BLaER1 treated with 17β-estradiol and CSF1 and Interleukin-3, amounts not matched to agents 10 nM and 100 nM (cell line): ENCODE measurements at regions not wholly inside any gene's neighbourhood (a gene's known extent, or its start where the extent isn't known, plus 50 kb on each side); places are given as distances from the start of the nearest gene placed in this dataset.

Source experiments
- H3K27ac ChIP-seq, 11 experiments: shearing (Covaris generic); formaldehyde crosslinking; 2 replicates each; pipeline ENCODE4 v1.8.1; 2022
- H3K27me3 ChIP-seq, 11 experiments: shearing (Covaris generic); formaldehyde crosslinking; 2 replicates each; pipeline ENCODE4 v1.8.1; 2022
- H3K36me3 ChIP-seq, 11 experiments: shearing (Covaris generic); formaldehyde crosslinking; 2 replicates each; pipeline ENCODE4 v1.8.1; 2022
- H3K4me1 ChIP-seq, 10 experiments: shearing (Covaris generic); formaldehyde crosslinking; 2 replicates each; pipeline ENCODE4 v1.8.1; 2022
- H3K4me2 ChIP-seq, 11 experiments: shearing (Covaris generic); formaldehyde crosslinking; 2 replicates each; pipeline ENCODE4 v1.8.1; 2022
- H3K4me3 ChIP-seq, 10 experiments: shearing (Covaris generic); formaldehyde crosslinking; 2 replicates each; pipeline ENCODE4 v1.8.1; 2022
- H3K9ac ChIP-seq, 11 experiments: shearing (Covaris generic); formaldehyde crosslinking; 2 replicates each; pipeline ENCODE4 v1.8.1; 2022
- H3K9me3 ChIP-seq, 11 experiments: shearing (Covaris generic); formaldehyde crosslinking; replicated peaks in 1 of 11; 2 replicates each; pipeline ENCODE4 v1.8.1; 2022
- H4K20me1 ChIP-seq, 11 experiments: shearing (Covaris generic); formaldehyde crosslinking; 2 replicates each; pipeline ENCODE4 v1.8.1; 2022
- Cebpa-rat ChIP-seq, 11 experiments: shearing (Covaris generic); IDR thresholded peaks; 2 replicates each; pipeline ENCODE4 v1.8.1; 2022

DNA sequence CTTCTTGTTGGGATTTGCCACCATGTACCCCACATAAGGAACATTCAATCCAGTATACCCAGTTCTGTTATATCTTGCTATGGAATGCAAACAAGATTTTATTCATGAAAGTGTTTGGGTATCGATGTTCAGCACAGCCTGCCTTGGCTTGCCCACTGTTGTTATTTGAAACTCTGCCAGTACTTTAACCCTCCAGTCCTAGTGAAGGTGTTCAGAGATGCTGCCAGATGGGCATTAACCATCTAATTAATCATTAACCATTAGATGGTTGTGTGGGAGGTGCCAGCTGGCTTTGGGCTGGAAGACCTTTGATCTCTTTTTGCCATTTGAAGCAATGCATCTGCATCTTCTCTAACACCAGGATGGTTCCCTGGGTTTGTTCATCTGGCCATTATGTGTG is 363.0 kb downstream of the SH2D4B start:
- H3K27me3 ChIP-seq = no peaks in the 10 kb centered on the region
- TF ChIP-seq Cebpa-rat (IDR thresholded peaks at IDR 0.05) = no peak
- no peak overlapping the region for H3K4me3 ChIP-seq
- H3K9me3 ChIP-seq = no peaks in the 10 kb centered on the region
- H3K9ac ChIP-seq = no peak overlapping the region
- H3K36me3 ChIP-seq = no peaks in the 10 kb centered on the region
- no peak overlapping the region for H3K4me2 ChIP-seq
- H3K27ac ChIP-seq = no peak overlapping the region
- H3K4me1 ChIP-seq = no peaks in the 10 kb centered on the region
- H4K20me1 ChIP-seq = no peaks in the 10 kb centered on the region

DNA sequence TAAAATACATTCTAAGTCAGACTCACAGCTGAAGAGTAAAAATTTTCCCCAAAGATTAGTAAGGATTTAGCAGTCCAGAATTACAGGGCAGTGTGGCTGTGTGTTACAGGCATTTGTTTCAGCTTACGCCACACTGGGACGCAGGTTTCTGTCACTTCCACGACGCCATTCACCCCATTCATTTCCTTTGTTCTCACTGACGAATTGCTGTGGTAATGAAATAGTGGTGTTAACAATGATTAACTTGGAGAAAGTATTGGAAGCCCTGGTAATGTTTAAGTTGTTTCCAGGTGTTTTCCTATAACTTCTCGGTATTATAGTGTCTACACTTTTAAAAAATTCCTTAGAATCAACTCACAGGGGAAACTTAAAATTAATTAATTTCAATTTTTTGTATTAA is 370.9 kb downstream of the SH2D4B start:
- Histone ChIP-seq H3K36me3 (no peaks in the 10 kb centered on the region), H3K27me3 (no peaks in the 10 kb centered on the region), H3K4me3 (no peak overlapping the region), H3K4me2 (no peak overlapping the region), H4K20me1 (no peaks in the 10 kb centered on the region), H3K9ac (no peak overlapping the region), H3K9me3 (no peaks in the 10 kb centered on the region), H3K27ac (no peak overlapping the region), H3K4me1 (no peaks in the 10 kb centered on the region)
- TF ChIP-seq Cebpa-rat (IDR thresholded peaks at IDR 0.05) = no peak

DNA sequence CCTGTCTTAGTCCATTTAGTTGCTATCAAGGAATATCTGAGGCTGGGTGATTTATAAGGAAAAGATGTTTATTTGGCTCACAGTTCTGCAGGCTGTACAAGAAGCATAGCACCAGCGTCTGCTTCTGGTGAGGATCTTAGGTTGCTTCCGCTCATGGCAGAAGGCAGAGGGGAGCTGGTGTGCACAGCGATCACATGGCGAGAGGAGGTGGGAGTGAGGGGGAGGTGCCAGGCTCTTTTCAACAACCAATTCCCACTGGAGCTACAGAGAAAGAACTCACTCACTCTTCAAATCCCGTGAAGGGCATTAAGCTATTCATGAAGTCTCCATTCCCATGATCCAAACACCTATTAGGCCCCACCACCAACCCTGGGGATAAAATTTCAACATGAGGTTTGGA is 371.6 kb downstream of the SH2D4B start:
- no peak overlapping the region for H3K27ac ChIP-seq
- H3K9me3 ChIP-seq = no peaks in the 10 kb centered on the region
- no peak overlapping the region for H3K4me2 ChIP-seq
- H3K4me1 ChIP-seq = no peaks in the 10 kb centered on the region
- no peaks in the 10 kb centered on the region for H3K27me3 ChIP-seq
- TF ChIP-seq Cebpa-rat (IDR thresholded peaks at IDR 0.05) = no peak
- no peaks in the 10 kb centered on the region for H3K36me3 ChIP-seq
- H4K20me1 ChIP-seq = no peaks in the 10 kb centered on the region
- H3K4me3 ChIP-seq = no peak overlapping the region
- no peak overlapping the region for H3K9ac ChIP-seq

DNA sequence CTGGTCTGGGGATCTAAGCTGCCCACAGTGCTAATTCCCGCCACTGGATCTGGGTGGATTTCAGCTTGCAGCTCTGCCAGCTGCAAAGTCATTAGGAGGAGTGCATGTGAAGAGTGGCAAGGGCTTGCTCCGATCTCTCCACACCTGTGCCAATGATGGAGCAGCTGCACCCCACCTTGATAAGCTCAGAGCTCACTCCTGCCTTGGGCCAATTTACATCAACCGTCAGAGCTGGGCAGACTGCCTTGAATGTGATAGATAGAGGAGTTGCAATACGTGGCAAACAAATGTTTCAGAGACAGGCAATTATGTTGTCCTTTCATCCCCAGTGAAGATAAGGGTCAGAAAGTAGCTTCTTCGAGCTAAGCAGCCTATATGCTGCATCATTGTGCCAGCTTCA is 379.9 kb downstream of the SH2D4B start:
- Histone ChIP-seq H3K4me3 (no peak overlapping the region), H3K9me3 (no peaks in the 10 kb centered on the region), H3K27me3 (no peaks in the 10 kb centered on the region), H3K27ac (no peak overlapping the region), H3K4me2 (no peak overlapping the region), H4K20me1 (no peaks in the 10 kb centered on the region), H3K9ac (no peak overlapping the region), H3K4me1 (peaks cover 0 to 6% (median 2%) of the 10 kb centered on the region in 10 experiments; a peak in 4 of 20 replicates), H3K36me3 (no peaks in the 10 kb centered on the region)
- no peak for TF ChIP-seq Cebpa-rat (IDR thresholded peaks at IDR 0.05)

DNA sequence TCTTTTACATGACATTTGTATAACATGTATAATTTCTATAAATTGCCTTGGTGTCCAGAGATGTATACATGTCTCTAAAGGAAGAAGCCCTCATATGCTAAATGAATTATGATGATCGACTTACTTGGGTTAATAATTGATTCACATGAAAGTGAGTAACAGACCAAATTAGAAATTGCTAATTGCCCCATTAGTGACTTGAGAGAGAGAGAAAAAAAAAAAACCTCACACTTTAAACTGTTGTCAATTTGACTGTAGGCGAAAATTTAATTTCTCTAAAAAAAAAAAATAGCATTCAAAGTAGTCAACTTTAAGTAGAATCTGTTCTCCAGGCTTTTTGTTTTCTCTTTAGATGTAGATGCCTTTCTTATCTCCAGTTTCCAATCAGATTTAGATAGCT is 383.3 kb downstream of the SH2D4B start:
- Histone ChIP-seq H3K4me2 (no peak overlapping the region), H3K27me3 (no peaks in the 10 kb centered on the region), H3K36me3 (no peaks in the 10 kb centered on the region), H3K4me1 (peaks cover 0 to 10% (median 2%) of the 10 kb centered on the region in 10 experiments; a peak in 5 of 20 replicates), H3K9ac (no peak overlapping the region), H4K20me1 (no peaks in the 10 kb centered on the region), H3K9me3 (no peaks in the 10 kb centered on the region), H3K4me3 (no peak overlapping the region), H3K27ac (no peak overlapping the region)
- no peak for TF ChIP-seq Cebpa-rat (IDR thresholded peaks at IDR 0.05)

DNA sequence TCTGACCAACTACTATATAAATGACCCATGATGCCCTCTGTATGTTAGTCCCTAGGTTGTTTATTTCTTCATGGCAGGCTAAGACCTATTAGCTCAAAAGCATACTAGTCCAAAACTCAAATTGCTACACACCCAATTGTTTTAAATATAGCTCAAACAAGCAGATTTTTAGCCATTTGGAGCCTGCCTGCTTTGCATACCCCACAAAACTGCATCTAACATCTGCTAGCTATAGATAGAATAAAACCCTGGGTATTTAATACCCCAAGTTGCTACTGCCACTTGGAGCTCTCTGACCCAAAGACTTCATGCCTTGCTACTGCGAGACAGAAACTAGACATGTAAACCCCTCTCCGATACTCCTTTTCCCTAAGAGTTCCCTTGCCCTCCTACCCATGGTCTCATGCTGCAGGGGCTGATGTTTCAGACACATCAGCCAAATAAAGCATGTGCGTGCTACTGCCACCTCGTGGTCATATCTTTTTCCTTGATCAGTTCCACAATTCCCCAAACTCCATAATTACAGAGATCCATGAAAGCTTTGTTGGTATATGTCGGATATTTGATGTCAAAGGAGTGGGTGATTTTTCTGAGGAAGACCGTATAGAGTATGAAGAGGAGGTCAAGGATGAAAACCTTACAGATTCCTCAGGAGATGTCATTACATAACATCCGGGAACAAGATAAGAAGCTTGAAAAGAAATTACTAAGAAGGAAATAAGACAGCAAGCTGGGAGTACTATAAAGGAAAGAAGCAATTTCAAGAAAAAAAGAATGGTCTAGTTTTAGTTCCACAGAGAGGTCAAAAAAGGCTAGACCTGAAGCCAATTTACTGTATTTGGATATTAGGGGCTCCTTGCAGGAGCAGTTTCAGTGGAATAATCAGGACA is 386.6 kb downstream of the SH2D4B start:
- no peak for TF ChIP-seq Cebpa-rat (IDR thresholded peaks at IDR 0.05)
- H3K9ac ChIP-seq = no peak overlapping the region
- no peaks in the 10 kb centered on the region for H3K36me3 ChIP-seq
- H3K27me3 ChIP-seq = no peaks in the 10 kb centered on the region
- peaks cover 5 to 18% (median 16%) of the 10 kb centered on the region in 11 experiments; a peak in 16 of 22 replicates for H3K9me3 ChIP-seq
- H3K27ac ChIP-seq = no peak overlapping the region
- peaks cover 0 to 10% (median 2%) of the 10 kb centered on the region in 10 experiments; a peak in 5 of 20 replicates for H3K4me1 ChIP-seq
- H3K4me3 ChIP-seq = no peak overlapping the region
- no peak overlapping the region for H3K4me2 ChIP-seq
- H4K20me1 ChIP-seq = no peaks in the 10 kb centered on the region

DNA sequence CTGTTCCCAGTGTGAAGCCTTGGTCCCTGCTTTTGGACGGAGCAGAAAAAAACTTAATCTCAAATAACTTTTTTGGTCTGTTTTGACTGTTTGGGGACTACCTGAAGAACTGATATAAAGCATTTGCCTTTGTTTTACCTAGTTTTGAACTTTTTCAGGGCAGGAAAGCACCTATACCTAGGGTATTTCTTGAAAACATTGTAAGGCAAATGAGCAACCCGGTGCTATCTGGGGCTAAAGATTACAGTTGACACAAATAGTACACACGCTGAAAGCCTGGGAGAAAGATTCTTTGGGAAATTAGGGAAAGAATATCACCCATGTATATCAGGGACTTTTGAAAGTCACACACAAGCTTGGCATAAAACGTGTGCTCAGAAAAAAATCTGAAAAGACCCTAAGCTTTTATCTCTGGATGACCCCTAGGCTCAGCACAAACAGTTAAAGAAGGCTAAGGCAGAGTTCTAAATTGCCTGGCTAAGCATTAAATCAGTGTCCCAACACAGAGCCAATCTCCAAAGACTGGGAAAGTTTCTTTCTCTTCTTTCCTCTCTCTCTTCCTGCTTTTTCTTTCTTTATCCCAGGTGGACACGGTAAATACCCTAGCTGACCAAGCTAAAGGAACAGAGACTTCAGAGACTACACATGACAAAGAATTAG is 389.8 kb downstream of the SH2D4B start:
- Histone ChIP-seq H3K27ac (no peak overlapping the region), H3K4me1 (peaks cover 0 to 12% (median 3%) of the 10 kb centered on the region in 10 experiments; a peak in 8 of 20 replicates), H3K27me3 (no peaks in the 10 kb centered on the region), H3K4me2 (no peak overlapping the region), H3K9me3 (peaks cover 5 to 18% (median 16%) of the 10 kb centered on the region in 11 experiments; a peak in 16 of 22 replicates), H3K36me3 (no peaks in the 10 kb centered on the region), H3K9ac (no peak overlapping the region), H4K20me1 (no peaks in the 10 kb centered on the region), H3K4me3 (no peak overlapping the region)
- no peak for TF ChIP-seq Cebpa-rat (IDR thresholded peaks at IDR 0.05)

DNA sequence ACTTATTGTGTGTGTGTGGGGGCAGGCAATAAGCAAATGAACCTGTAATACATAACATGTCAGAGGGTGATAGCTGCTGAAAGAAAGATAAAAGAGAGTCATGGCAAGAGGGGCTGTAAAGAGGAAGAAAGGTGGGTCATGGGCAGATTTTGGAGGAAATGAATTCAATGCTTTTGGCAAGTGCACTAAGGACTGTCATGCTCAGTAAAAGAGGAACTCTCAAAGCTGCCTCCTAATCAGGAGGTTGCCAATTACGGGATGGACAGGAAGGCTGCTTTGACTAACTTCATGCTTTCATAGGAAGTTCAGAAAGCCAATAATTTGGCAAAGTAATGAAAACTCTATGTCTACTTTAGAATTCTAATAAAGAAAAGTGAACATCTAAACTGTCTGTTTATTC is 401.2 kb downstream of the SH2D4B start:
- Histone ChIP-seq H3K4me1 (peaks cover 0 to 23% (median 0%) of the 10 kb centered on the region in 10 experiments; a peak in 4 of 20 replicates), H3K36me3 (no peaks in the 10 kb centered on the region), H3K9me3 (no peaks in the 10 kb centered on the region), H3K4me3 (no peak overlapping the region), H3K27me3 (no peaks in the 10 kb centered on the region), H3K9ac (no peak overlapping the region), H4K20me1 (no peaks in the 10 kb centered on the region), H3K4me2 (peak overlapping the region in 2 of 11 experiments; percentile 23 to 30; a peak in 2 of 22 replicates), H3K27ac (no peak overlapping the region)
- TF ChIP-seq Cebpa-rat (IDR thresholded peaks at IDR 0.05) = no peak

DNA sequence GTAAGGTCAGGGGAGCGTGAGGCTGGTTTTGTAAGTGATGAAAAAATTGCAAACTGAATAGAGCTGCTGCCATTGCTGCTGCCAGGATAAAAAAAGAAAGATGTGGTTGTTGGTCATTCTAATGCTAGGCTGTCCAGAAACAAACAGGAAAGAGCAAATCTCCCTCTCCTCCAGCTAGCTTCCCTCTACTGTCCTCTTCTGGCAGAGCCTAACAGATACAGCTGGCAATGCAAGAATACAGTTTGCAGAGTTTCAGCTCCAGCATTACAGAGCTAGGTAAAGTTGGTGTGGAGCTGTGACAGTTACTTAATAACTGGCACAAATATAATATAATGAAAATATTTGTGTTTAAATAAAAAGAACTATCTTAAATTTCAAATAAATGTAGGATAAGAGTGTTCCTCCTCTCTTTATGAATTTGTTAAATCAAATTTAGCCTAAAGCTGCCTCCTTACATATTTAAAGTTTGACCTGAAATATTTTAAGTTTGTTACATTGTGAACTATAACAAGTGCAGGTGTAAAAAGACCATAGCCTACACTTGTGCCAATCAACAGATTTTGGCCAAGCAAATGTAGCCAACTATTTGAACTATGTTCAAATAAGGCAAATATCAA is 407.7 kb downstream of the SH2D4B start:
- H3K4me2 ChIP-seq = no peak overlapping the region; a peak in 1 of 22 replicates
- TF ChIP-seq Cebpa-rat (IDR thresholded peaks at IDR 0.05) = no peak

More for the DNA sequence above, 407.7 kb downstream of the SH2D4B start:
- no peaks in the 10 kb centered on the region for H4K20me1 ChIP-seq
- no peak overlapping the region for H3K27ac ChIP-seq
- H3K9ac ChIP-seq = no peak overlapping the region
- no peaks in the 10 kb centered on the region for H3K27me3 ChIP-seq
- no peak overlapping the region for H3K4me3 ChIP-seq
- H3K4me1 ChIP-seq = peaks cover 0 to 5% (median 0%) of the 10 kb centered on the region in 10 experiments; a peak in 2 of 20 replicates
- no peaks in the 10 kb centered on the region for H3K9me3 ChIP-seq
- no peaks in the 10 kb centered on the region for H3K36me3 ChIP-seq
